Epithelial cell of proximal tubule (primary cell): ENCODE measurements at regions not wholly inside any gene's neighbourhood (a gene's known extent, or its start where the extent isn't known, plus 50 kb on each side); places are given as distances from the start of the nearest gene placed in this dataset.
"Not testable (repeated sequence)": the region's sequence is repeated elsewhere in the genome, so short reads cannot be mapped to it uniquely, and the experiment has no call there.

Experiments
- DNase-seq: peaks from one replicate; pipeline ENCODE4 v3.0.0-alpha.2; 2011; ENCODE audit warnings: low read depth
- H3K4me3 ChIP-seq: 2 replicates; pipeline ENCODE4 v1.5.1; 2011; ENCODE audit warnings: low read depth, mild to moderate bottlenecking, low read length
- TF ChIP-seq, protein P1 (sequence below): conservative IDR thresholded peaks from 2 replicates; pipeline ENCODE4 v1.5.1; 2012; ENCODE audit warnings: low read depth, mild to moderate bottlenecking, low read length

DNA sequence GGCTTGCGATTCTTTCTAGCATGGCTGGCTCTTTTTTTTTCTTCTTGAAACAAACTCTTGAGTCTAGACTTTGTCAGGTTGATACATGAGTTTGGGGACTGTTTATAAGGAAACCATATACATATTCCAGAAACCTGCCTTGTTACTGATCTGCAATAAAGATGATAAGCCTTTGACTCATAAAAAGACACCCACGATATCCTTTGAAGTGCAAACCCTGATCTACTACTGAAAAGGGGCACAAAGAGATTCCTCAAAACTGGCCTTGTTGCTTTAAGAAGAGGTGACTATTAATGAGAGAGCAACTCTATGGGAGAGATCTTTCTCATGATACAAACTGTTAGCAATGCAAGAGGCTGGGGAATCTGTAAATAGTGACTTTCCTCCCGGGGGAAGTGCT lies 247.1 kb downstream of the ANKRD30B start:
- not testable (repeated sequence) for H3K4me3 ChIP-seq, DNase-seq

DNA sequence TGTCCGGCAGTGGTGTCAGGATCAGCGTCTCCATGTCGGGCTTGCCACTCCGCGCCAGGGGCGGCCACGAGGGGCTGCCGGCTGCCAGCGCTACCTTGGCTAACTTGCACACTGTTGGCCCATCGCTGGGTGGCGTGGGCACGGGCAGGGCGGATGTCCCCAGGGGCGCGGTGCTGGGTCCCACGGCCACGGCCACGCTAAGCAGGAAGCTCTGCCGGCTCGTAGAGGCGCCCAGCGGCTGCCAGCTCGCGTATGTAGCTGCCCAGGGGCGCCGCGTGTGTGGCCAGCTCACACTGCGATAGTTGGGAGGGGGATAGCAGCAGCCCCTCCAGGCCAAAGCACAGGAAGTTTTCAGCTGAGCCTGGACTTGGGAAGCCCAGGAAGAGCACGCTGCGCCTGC lies 249.4 kb downstream of the ANKRD30B start:
- TF ChIP-seq, protein P1, sequence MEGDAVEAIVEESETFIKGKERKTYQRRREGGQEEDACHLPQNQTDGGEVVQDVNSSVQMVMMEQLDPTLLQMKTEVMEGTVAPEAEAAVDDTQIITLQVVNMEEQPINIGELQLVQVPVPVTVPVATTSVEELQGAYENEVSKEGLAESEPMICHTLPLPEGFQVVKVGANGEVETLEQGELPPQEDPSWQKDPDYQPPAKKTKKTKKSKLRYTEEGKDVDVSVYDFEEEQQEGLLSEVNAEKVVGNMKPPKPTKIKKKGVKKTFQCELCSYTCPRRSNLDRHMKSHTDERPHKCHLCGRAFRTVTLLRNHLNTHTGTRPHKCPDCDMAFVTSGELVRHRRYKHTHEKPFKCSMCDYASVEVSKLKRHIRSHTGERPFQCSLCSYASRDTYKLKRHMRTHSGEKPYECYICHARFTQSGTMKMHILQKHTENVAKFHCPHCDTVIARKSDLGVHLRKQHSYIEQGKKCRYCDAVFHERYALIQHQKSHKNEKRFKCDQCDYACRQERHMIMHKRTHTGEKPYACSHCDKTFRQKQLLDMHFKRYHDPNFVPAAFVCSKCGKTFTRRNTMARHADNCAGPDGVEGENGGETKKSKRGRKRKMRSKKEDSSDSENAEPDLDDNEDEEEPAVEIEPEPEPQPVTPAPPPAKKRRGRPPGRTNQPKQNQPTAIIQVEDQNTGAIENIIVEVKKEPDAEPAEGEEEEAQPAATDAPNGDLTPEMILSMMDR, result no peak
- no peak overlapping the region for H3K4me3 ChIP-seq

DNA sequence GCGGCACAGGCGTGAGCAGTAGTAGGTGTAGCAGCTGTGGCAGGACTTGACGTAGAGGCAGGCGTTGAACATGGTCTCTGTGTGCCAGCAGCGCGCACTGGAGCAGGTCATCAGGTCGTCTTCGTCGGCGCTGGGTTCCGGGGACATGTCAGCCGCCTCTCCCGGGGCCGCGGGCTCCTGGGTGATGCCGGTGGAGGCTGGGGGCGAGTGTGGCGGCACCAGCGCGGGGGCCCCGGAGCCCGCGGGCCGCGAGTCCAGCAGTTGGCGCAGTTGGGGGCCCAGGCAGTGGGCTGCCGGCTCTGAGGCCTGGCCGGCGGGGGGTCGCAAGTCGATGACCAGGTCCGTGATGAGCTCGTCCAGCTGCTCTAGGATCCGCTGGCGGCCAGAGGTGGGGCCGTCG lies 249.9 kb downstream of the ANKRD30B start:
- H3K4me3 ChIP-seq, DNase-seq: not testable (repeated sequence)

More for the DNA sequence above, 249.4 kb downstream of the ANKRD30B start:
- no peak for DNase-seq

DNA sequence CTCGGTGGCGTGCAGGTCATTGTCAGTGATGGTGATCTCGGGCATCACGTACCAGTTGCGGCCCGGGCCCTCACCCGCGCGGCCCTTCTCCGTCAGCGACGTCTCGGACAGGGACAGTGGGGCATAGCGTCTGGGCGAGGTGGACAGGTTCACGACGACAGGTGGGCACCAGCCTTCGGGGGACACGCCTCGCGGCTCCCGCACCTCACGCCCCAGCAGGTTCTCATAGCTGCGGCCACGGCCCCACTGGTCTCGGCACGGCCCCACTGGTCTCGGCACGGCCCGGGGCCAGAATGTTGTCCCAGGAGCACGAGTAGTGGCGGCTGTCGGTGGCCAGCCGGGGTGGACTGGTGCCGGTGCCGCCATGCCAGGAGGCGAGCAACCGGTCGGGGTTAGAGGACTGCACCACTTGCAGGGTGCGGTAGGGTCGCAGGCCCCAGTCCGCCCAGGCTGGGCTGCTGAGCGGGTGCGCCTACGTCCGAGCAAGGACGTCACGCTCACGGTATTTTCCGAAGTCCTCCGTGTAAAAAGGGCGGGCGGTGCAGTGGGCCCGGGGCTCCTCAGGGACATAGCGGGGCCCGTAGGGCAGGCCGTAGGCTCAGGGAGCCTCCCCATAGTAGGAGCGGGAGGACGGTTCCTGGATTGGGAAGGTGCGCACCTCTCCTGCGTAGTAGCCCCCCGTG lies 250.5 kb downstream of the ANKRD30B start:
- DNase-seq, H3K4me3 ChIP-seq: not testable (repeated sequence)

DNA sequence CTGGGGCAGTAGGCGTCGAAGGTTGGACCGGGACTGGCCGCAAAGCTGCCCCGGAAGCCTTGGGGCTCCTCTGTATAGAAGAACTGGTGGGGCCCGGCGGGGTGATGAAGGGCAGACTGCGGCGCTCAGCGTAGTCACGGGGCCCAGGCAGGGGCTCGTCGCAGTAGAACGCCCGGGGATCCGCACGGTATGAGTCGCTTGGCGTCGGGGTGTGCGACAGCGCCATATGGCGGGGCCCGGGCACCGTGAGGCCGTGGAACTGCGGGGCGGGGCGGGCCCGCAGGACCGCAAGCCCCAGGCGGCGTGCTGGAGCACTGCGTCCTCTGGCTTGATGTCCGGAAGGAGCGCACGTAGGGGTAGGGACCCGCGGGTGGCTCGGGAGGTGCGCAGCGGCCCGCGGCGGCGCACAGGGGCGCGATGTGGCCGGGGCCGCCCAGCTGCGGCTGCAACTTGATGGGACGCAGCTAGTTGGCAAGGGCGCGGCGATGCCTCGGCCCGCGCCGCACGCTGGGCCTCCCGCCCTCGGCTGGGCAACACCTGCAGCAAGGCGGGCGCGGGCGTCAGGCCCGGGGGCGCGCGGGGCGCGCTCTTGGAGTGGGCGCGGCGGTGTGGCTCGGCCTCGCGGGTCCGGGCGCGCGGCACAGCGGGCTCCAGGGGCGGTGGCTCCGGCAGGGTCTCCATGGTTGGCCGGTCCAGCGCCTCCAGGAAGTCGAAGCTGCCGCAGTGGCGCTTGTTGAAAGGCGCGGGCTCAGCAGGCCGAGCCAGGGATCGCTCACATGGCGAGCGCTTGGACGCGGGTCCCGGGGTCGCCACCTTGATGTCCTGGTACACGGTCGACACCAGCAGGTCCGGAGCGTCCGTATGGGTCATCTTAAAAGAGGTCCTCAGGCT lies 251.4 kb downstream of the ANKRD30B start:
- no peak for DNase-seq
- TF ChIP-seq, protein P1, result no peak

DNA sequence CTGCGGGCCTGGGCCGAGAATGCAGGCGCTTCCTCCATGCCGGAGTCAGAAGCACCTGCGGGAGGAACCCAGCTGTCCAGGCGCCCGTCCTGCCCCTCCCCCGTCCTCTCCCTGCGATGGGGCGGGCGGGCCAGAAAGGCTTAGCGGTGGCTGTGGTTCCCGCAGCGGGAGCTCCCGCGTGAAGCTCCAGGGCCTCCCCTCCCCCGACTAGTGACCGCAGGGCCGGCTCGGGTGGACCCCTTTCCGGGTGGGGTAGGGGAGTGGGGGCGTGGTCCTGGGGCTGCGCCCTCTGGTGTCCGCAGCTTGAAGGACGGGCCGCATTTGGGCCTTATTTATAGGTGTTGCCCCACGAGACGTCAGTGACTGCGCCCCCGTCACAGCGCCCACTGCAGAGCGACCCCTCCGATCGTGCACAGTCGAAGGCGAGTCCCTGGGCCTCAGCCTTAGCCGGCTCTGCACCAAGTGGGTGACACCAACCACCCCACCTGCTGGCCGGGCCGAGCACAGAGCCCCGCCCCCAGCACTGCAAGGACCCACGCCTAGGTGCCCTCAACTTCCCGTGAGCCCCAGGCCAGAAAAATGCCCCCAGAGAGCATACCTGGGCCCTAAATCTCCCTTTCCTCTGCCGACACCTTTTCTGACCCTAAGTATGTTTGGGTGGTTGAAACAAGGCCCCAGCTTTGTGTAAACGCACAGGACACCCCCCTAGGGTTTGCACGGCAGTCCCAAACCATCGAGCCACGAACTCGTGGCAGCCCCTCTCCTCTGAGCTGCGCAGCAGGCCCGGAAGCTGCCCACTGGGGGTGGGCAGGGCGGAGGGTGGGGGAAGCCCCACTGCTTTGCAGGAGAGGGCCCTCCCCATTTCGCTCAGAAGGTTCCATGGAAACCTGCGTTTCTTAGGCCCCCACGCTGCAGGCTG lies 252.4 kb downstream of the ANKRD30B start:
- H3K4me3 ChIP-seq, DNase-seq: not testable (repeated sequence)

More for the DNA sequence above, 251.4 kb downstream of the ANKRD30B start:
- H3K4me3 ChIP-seq, result no peak overlapping the region

DNA sequence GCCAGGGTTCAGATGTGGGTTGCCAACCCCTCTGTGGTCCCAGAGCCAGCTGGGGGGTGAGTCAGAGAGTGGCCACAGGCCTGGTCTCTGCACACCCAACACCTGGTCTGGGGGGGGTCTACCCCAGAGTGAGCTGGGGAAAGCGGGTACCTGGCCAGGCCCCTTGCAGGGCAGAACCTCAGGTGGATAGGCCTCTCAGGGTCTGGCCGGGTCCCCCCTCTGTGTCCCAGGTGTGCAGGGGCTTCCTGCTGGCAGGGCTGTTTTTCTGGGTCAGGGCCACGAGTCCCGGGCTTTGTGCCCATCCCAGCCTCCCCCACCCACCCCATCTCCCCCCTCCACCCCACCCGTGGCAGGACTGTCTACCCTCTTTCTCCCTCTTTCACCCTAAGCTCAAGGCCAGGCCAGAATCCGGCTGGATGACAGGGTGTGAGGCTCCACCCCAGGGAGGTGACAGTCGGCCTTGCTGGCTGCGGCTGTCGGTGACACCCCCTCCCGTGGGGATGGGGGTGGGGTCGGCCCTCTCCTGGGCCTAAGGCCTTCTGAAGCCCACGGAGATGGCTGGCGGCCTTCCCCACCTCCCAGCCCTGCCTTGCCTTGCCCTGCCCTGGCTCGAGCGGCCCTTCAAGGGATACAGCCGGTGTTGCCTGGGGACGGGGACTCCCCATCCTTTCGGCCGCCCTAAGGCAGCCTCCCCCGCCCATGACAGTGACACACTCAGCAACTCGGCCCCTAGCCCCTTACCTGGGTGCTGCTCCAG lies 253.2 kb downstream of the ANKRD30B start:
- H3K4me3 ChIP-seq, DNase-seq: not testable (repeated sequence)

DNA sequence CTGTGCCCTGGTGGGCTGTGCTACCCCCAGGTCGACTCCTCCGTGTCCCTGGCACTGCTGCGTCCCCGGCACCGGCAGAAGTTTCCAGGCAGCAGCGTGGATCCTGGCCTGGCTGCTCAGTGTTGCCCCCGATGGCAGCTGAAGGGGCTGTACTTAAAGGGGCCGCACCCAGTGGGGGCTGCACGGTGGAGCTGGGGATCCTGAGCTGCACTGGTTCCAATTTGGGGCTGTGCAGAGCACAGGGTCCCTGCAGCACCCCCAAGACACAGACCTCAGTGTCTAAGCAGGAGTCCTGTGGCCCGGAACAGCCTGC lies 253.8 kb downstream of the ANKRD30B start:
- H3K4me3 ChIP-seq, DNase-seq: not testable (repeated sequence)

DNA sequence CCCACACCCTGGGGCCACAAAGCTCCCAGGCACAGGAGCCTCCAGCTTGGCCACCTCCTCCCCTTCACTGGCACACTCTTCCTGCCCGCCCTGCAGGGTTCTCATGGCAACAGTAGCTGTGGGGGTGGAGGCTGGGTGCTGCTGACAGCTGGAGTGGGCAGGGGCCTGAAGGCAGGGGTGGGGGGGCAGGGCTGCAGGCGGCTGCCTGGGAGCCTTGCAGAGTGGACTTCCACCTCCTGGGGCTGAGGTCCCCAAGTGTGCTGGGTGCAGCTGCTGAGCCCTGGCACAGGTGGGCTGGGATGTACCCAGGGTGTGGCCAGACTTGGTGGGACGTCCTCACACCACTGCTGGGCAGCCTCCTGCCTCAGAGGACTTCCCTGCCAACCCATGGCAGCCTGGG lies 254.8 kb downstream of the ANKRD30B start:
- DNase-seq, H3K4me3 ChIP-seq: not testable (repeated sequence)

DNA sequence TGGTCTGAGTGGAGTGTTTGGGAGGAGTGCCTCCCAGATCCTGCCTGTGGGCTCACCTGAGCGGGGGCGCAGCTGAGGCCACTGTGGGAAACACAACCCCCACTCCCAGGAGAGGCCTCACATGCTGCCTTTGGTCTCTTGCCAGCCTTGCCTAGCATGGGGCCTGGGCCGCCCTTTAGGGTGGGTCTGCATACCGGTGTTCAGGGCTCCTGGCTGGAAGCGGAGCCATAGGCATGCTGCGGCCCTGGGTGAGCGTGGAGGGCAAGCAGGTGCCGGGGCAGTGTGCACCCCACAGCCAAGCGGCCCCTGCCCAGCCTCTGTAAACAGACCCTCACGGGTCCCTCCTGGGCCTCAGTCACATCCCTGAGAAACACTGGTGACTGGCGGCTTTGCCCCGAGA lies 255.3 kb downstream of the ANKRD30B start:
- not testable (repeated sequence) for H3K4me3 ChIP-seq, DNase-seq

DNA sequence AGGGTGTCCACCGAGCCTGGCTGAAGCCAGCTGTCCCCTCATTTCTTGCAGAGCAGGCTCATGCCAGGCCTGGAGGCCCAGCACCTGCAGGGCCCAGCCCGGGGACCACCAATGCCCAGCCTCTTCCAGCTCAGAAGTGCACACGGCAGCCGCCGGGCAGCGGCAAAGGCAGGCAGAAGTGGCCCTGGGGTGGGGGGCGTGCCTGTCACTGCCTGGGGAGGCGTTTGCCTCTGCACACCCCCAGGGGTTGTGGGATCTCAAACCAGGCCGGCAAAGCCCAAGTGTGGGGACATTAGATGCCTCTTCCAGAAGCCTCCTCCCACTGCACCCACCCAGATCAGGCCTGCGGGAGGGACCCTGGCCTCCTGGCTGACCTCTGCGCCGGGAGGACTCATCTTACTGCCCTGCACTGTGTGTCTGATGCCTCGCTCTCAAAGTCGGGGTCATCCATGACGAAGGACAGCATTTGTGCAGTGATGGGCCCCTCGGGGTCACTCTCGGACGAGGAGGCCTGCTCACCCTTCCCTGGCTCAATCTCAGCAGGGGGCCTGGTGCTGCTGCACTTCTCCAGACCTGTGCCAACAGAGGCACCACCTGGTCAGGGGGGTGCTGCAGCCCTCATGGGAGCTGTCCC lies 255.8 kb downstream of the ANKRD30B start:
- H3K4me3 ChIP-seq, DNase-seq: not testable (repeated sequence)

DNA sequence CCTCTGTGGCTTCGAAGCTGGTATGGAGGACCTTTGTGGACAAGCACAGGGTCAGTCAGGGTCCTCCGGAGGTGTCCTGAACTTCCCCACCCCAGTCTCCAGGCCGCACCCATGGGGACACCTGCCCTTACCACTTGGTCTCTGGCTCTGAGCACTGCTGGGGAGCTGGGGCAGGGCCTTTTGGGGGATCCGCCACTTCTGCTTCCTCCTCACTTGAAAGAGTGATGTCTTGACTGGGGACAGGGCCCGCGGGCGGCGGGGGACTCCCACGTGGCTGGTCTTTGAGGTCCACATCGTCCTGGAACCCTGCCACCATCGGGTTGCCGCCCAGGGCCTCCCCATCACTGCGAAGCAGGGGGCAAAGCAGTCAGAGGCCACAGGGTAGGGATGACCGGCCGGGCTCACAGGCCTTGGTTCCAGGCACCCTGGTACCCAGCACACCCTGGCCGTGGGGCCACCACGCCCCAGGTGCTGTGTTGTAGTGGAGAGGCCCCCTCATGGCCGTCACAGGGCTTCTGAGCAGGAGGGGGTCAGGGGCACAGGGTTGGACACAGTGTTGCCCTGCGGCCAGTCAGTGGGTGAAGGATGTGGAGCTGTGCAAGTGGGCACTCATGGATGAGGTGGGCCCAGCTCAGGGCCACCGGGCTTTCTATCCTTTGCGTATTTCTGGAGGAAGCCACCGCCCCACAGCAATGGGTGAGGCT lies 256.4 kb downstream of the ANKRD30B start:
- H3K4me3 ChIP-seq, DNase-seq: not testable (repeated sequence)
